ENCODE measurements at regions not wholly inside any gene's neighbourhood (a gene's known extent, or its start where the extent isn't known, plus 50 kb on each side); places are given as distances from the start of the nearest gene placed in this dataset.

DNA sequence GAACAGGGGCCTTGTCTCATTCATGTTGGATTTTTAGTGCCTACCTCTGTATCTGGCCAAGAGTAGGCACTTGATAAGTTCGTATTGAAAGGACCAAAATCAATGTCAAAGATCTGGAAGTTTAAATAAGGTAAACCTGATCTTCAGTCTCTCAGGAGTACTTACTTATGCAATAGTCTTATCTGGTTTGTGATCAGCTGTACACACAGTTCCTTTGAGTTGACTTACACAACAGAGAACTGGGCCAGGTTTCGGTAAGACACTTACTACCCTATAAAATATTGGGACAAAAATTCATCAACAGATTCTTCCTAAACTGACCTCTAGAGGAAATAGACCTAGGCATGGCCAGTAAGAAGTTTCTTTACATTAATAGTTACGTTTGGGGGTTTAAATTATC lies 113.6 kb upstream of the NXPH2 start:
- TF ChIP-seq EZH2 (IDR thresholded peaks at IDR 0.05; ENCODE audit: borderline replicate concordance, low read depth, low read length, severe bottlenecking) = no peak
- TF ChIP-seq, protein P1, sequence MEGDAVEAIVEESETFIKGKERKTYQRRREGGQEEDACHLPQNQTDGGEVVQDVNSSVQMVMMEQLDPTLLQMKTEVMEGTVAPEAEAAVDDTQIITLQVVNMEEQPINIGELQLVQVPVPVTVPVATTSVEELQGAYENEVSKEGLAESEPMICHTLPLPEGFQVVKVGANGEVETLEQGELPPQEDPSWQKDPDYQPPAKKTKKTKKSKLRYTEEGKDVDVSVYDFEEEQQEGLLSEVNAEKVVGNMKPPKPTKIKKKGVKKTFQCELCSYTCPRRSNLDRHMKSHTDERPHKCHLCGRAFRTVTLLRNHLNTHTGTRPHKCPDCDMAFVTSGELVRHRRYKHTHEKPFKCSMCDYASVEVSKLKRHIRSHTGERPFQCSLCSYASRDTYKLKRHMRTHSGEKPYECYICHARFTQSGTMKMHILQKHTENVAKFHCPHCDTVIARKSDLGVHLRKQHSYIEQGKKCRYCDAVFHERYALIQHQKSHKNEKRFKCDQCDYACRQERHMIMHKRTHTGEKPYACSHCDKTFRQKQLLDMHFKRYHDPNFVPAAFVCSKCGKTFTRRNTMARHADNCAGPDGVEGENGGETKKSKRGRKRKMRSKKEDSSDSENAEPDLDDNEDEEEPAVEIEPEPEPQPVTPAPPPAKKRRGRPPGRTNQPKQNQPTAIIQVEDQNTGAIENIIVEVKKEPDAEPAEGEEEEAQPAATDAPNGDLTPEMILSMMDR (IDR thresholded peaks at IDR 0.05; ENCODE audit: borderline replicate concordance, extremely low read depth, low read length, poor library complexity, severe bottlenecking) = no peak

Measured in DND-41 (cell line).